Pancreas (tissue), 10 donors: ENCODE measurements at regions not wholly inside any gene's neighbourhood (a gene's known extent, or its start where the extent isn't known, plus 50 kb on each side); places are given as distances from the start of the nearest gene placed in this dataset.

Experiments
- ATAC-seq, 4 donors: fragments of 200-7000 bp; cut with Tn5 transposase; one replicate each; pipeline versions ENCODE4 v1.8.0 to v1.9.1; 2020; ENCODE audit warnings: mild to moderate bottlenecking in 4 of 4, moderate library complexity in 4 of 4
- DNase-seq, 6 donors: peaks; one replicate each; pipeline ENCODE4 v3.0.0-alpha.2; 2020
- FAIRE-seq: peaks from 2 replicates; lab custom pipeline; 2012; peaks lifted over from hg19 to GRCh38; lab: Jason Lieb, UNC
- H3K27ac ChIP-seq, 4 donors: fragments of 200-600 bp; sonication (generic); 1 replicate in 3 of 4; 2 replicates in 1 of 4; pipeline versions ENCODE4 v1.5.0 to v1.8.0; 2020
- H3K27me3 ChIP-seq, 4 donors: fragments of 200-600 bp; one replicate each; pipeline ENCODE4 v1.8.0; 2021
- H3K36me3 ChIP-seq, 3 donors: fragments of 200-600 bp; sonication (generic) in 1 of 3; one replicate each; pipeline versions ENCODE4 v1.5.0 to v1.8.0; 2020 to 2021
- H3K4me1 ChIP-seq, 3 donors: fragments of 200-600 bp; one replicate each; pipeline ENCODE4 v1.8.0; 2021
- H3K4me3 ChIP-seq, 4 donors: fragments of 200-600 bp; sonication (generic) in 2 of 4; one replicate each; pipeline versions ENCODE4 v1.5.0 to v1.8.0; 2020 to 2021
- H3K9me3 ChIP-seq, 4 donors: fragments of 200-600 bp; one replicate each; pipeline ENCODE4 v1.8.0; 2021
- WGBS, 2 donors: extraction: QIAGEN DNeasy Blood & Tissue Kit; methylation state at CpG; one replicate each; pipeline ENCODE4 v1.1.7; 2013; 5-methylcytosine and 5-hydroxymethylcytosine counted together
- intact Hi-C, 3 donors: fragments of 100-400 bp; cut with DNase I; formaldehyde crosslinking; loops; one replicate each; pipeline versions ENCODE4 v1.11.1 to v1.14.2; 2022
- TF ChIP-seq, protein P1 (sequence below), 4 donors: fragments of 200-600 bp; sonication (generic) in 3 of 4; IDR thresholded peaks; one replicate each; pipeline versions ENCODE4 v1.5.0 to v1.8.0; 2021; ENCODE audit warnings: antibody characterized with exemption in 4 of 4
- donor health status: healthy with polysubstance abuse.
- donor health status: DM: no; HTN: no; CAD: no; lungs with moderate emphysema.
- donor health status: DM: no; HTN: no; CAD: no.
- donor health status: control.
- donor health status: control.
- donor health status: Bipolar disorder and iron deficiency.
- donor health status: DM: yes; HTN: yes; CAD: no.
- donor health status: DM: no; HTN: no; CAD: no.
- donor health status: DM: no; HTN: no; CAD: no.
- donor health status: DM: yes; HTN: yes; CAD: no.

DNA sequence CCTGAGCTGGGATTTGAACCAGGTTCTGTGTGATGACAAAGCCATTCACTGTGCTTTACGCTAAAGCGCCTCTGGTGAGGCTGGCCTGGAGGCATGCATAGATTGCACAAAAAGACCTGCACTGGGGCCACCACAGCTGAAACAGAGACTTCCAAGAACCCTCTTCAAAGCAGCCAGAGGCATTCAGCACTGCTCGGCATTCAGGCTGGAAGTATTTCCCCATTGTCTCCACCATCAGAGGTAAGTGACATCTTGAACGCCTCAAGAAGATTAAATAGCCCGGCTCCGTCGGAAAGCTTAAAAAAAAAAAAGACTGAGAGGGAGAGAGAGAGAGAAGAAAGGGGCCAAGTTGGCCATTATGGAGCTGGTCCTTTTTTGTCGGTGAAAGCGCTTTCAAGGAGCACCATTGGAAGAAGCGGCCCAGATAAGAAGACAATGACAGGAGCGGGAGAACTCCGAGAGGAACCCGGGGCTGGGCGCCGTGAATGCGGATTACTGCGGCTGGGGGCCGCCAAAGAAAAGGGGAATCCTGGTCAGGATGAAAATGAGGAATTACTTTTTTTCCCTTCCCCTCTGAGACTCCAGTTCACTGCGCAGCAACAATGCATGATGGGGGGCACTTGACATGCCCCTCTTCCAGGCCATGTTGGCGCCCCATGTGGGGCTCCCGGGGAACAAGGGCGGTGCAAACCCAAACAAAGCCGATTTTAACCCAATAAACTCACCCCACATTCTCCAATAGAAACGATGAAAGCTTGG is 228.3 kb downstream of the MYCN start:
- 82 to 83% methylated on average over 24 of the region's 24 CpGs for WGBS, 2 donors
- Histone ChIP-seq H3K36me3 (no peaks in the 10 kb centered on the region), H3K9me3 (no peaks in the 10 kb centered on the region), H3K4me1 (no peaks in the 10 kb centered on the region), H3K4me3 (no peak overlapping the region), H3K27me3 (no peaks in the 10 kb centered on the region), H3K27ac (no peak overlapping the region)
- FAIRE-seq: no peak
- intact Hi-C loops: no loop called here
- TF ChIP-seq, protein P1, sequence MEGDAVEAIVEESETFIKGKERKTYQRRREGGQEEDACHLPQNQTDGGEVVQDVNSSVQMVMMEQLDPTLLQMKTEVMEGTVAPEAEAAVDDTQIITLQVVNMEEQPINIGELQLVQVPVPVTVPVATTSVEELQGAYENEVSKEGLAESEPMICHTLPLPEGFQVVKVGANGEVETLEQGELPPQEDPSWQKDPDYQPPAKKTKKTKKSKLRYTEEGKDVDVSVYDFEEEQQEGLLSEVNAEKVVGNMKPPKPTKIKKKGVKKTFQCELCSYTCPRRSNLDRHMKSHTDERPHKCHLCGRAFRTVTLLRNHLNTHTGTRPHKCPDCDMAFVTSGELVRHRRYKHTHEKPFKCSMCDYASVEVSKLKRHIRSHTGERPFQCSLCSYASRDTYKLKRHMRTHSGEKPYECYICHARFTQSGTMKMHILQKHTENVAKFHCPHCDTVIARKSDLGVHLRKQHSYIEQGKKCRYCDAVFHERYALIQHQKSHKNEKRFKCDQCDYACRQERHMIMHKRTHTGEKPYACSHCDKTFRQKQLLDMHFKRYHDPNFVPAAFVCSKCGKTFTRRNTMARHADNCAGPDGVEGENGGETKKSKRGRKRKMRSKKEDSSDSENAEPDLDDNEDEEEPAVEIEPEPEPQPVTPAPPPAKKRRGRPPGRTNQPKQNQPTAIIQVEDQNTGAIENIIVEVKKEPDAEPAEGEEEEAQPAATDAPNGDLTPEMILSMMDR (IDR thresholded peaks at IDR 0.05): no peak
- DNase-seq: no peak
- no peak for ATAC-seq

DNA sequence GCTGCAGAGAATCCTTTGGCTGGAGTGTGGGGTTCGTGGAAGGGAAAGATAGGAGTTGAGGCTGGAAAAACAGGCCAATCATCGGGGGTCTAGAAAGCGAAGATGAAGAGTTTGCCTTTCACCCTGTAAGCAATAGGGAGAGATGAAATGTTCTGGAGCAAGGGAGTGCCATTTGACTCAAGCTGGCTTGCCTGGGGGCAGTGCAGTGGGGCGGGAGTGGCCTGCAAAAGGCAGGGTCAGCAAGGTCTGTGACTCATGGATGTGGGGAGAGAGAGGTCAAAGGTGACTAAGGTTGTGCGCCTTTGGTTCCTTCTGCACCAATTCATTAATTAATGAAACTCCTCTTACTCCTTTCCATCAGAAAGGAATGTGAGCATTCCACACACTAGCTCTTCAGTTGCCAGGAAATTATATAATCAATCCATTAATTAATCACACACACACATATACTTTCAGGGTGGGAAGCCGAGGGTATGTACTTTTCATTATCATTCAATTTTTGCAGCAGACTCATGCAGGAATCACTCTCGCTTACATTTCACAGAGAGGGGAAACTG is 227.6 kb downstream of the MYCN start:
- Histone ChIP-seq H3K27ac (no peak overlapping the region), H3K9me3 (no peaks in the 10 kb centered on the region), H3K27me3 (no peaks in the 10 kb centered on the region), H3K4me1 (no peaks in the 10 kb centered on the region), H3K36me3 (no peaks in the 10 kb centered on the region), H3K4me3 (no peak overlapping the region)
- intact Hi-C loops: no loop called here
- DNase-seq: no peak
- WGBS, 2 donors: 84 to 92% methylated on average over 7 of the region's 7 CpGs
- no peak for FAIRE-seq
- TF ChIP-seq, protein P1 (IDR thresholded peaks at IDR 0.05): no peak
- no peak for ATAC-seq

DNA sequence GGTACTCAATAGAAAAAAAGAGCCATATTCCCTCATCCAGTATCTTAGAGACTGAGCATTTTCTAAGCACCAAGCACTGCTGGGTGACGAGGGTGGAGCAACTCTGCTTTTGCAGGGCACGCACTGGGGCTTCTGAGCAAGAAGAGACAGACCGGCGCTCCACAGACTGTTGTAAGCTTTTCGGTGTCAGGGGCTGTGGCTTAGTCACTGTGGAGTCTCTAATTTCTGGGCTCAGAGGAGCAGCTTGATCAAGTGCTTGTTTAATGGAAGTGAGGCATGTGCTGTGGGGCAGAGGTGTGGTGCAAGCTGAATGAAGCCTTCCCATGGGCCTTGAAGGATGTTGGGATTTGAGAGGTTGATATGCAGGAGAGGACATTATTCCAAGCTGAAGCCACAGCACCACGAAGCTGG is 227.1 kb downstream of the MYCN start:
- ATAC-seq (no peak), FAIRE-seq (no peak), DNase-seq (no peak)
- WGBS, 2 donors: 85 to 86% methylated on average over 6 of the region's 6 CpGs
- H3K4me1 ChIP-seq: no peaks in the 10 kb centered on the region
- H3K36me3 ChIP-seq: no peaks in the 10 kb centered on the region
- intact Hi-C loops: no loop called here
- H3K27ac ChIP-seq: no peak overlapping the region
- TF ChIP-seq, protein P1 (IDR thresholded peaks at IDR 0.05): no peak
- H3K9me3 ChIP-seq: no peaks in the 10 kb centered on the region
- no peak overlapping the region for H3K4me3 ChIP-seq
- H3K27me3 ChIP-seq: no peaks in the 10 kb centered on the region

DNA sequence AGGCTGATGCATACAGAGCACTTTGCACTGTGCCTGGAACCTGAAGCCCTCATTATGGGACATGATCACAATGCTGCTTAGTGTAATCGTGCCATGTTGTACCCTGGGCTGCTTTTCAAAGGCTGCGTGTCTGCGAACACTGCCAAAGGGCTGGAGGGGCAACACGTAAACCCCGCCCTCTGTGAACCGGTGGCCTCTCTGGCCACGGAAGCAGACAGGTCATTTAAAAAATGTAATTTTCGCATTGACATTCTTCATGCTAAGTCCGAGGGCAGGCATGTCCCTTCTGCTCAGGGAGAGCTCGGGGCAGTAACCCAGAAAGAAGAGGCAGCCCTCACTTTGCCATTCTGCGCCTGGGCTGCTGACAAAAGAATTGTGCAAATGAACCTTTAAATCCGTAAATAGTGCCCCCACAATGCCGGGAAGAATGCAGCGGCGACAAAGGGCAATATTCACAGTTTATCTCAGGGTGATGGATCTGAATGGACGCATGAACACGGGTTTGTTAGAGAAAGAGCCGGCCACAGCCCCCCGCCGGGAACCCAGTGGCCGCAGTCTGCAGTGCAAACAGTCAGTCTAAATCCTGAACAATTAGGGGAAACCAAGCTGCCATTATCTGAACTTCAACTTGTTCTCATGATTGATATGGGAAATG is 226.1 kb downstream of the MYCN start:
- TF ChIP-seq, protein P1 (IDR thresholded peaks at IDR 0.05): no peak
- intact Hi-C loops: no loop called here
- no peak for DNase-seq
- H3K9me3 ChIP-seq: no peaks in the 10 kb centered on the region
- no peaks in the 10 kb centered on the region for H3K36me3 ChIP-seq
- H3K27me3 ChIP-seq: no peaks in the 10 kb centered on the region
- 32 to 34% methylated on average over 21 of the region's 21 CpGs for whole genome bisulfite sequencing, 2 donors
- no peaks in the 10 kb centered on the region for H3K4me1 ChIP-seq
- H3K4me3 ChIP-seq: no peak overlapping the region
- ATAC-seq: no peak
- FAIRE-seq: no peak
- H3K27ac ChIP-seq: no peak overlapping the region
